Osteoblast (primary cell): ENCODE measurements at regions not wholly inside any gene's neighbourhood (a gene's known extent, or its start where the extent isn't known, plus 50 kb on each side); places are given as distances from the start of the nearest gene placed in this dataset.

Experiments used
- DNase-seq: peaks from one replicate; pipeline ENCODE4 v3.0.0; 2011; ENCODE audit warnings: low spot score, mixed read lengths; ENCODE audit not compliant: insufficient read length; ENCODE audit errors: missing footprints
- H2AFZ ChIP-seq: 2 replicates; pipeline ENCODE4 v1.6.0; 2011; ENCODE audit warnings: mild to moderate bottlenecking, low read length
- H3K27ac ChIP-seq: 2 replicates; pipeline ENCODE4 v1.5.1; 2011; ENCODE audit warnings: mild to moderate bottlenecking, low read depth, low read length, moderate library complexity
- H3K27me3 ChIP-seq: 2 replicates; pipeline ENCODE4 v1.6.0; 2012; ENCODE audit warnings: mild to moderate bottlenecking, control low read depth, inconsistent platforms, low read length, moderate library complexity; ENCODE audit not compliant: insufficient read depth
- H3K36me3 ChIP-seq: 2 replicates; pipeline ENCODE4 v1.5.1; 2011; ENCODE audit warnings: mild to moderate bottlenecking, low read length, control low read depth, moderate library complexity; ENCODE audit not compliant: insufficient read depth
- H3K4me1 ChIP-seq: 2 replicates; pipeline ENCODE4 v1.5.1; 2011; ENCODE audit warnings: mild to moderate bottlenecking, low read length, control low read depth, moderate library complexity; ENCODE audit not compliant: insufficient read depth
- H3K4me2 ChIP-seq: 2 replicates; pipeline ENCODE4 v1.6.0; 2011; ENCODE audit warnings: mild to moderate bottlenecking, low read length; ENCODE audit not compliant: insufficient read depth
- H3K4me3 ChIP-seq: fragments of 200-600 bp; sonication (generic); 3 replicates; pipeline ENCODE4 v1.5.1; 2012; ENCODE audit warnings: mild to moderate bottlenecking, low read length, inconsistent platforms; ENCODE audit not compliant: insufficient read depth
- H3K79me2 ChIP-seq: 2 replicates; pipeline ENCODE4 v1.6.0; 2012; ENCODE audit warnings: mild to moderate bottlenecking, low read length, control low read depth, inconsistent platforms; ENCODE audit not compliant: insufficient read depth
- H3K9me3 ChIP-seq: 2 replicates; pipeline ENCODE4 v1.5.1; 2011; ENCODE audit warnings: low read depth, low read length, control low read depth
- H4K20me1 ChIP-seq: 2 replicates; pipeline ENCODE4 v1.6.0; 2012; ENCODE audit warnings: mild to moderate bottlenecking, low read length, control low read depth; ENCODE audit not compliant: insufficient read depth
- CTCF ChIP-seq: IDR thresholded peaks from 2 replicates; pipeline ENCODE4 v1.5.1; 2011; ENCODE audit warnings: mild to moderate bottlenecking, low read depth, low read length, moderate library complexity; ENCODE audit errors: extremely low read depth

- Histone ChIP-seq H4K20me1 (no peaks in the 10 kb centered on the region), H3K27ac (no peak overlapping the region), H3K9me3 (peaks cover 5% of the 10 kb centered on the region), H3K79me2 (no peaks in the 10 kb centered on the region), H3K4me3 (no peak overlapping the region), H3K4me2 (no peak overlapping the region), H3K36me3 (no peaks in the 10 kb centered on the region), H2AFZ (no peak overlapping the region), H3K27me3 (no peaks in the 10 kb centered on the region), H3K4me1 (no peaks in the 10 kb centered on the region)
- DNase-seq, result no peak
- TF ChIP-seq CTCF, result no peak
Measured at GRCh38 chr6:148671085-148671484, 75.7 kb upstream of the UST start.

DNA sequence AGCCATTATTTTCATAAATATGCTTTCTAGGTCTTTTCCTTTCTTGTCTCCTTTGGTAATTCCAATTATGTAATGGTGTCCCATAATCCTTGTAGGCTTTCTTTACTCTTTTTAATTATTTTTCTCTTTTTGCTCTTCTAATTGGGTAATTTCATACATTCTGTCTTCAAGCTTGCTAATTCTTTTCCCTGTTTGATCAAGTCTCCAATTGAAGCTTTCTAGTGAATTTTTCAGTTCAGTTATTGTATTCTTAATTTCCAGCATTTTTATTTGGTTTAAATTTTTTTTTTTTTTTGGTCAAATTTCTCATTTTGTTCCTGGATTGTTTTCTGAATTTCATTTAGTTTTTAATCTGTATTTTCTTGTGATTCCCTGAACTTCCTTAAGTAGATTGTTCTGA is 74.9 kb upstream of the UST start:
- H3K36me3 ChIP-seq, result no peaks in the 10 kb centered on the region
- H3K9me3 ChIP-seq, result peaks cover 5% of the 10 kb centered on the region
- DNase-seq, result no peak
- no peaks in the 10 kb centered on the region for H3K79me2 ChIP-seq
- H3K4me1 ChIP-seq, result no peaks in the 10 kb centered on the region
- no peak overlapping the region for H3K4me2 ChIP-seq
- H3K4me3 ChIP-seq, result no peak overlapping the region
- H3K27me3 ChIP-seq, result no peaks in the 10 kb centered on the region
- no peak overlapping the region for H3K27ac ChIP-seq
- no peaks in the 10 kb centered on the region for H4K20me1 ChIP-seq
- no peak overlapping the region for H2AFZ ChIP-seq
- no peak for TF ChIP-seq CTCF

- Histone ChIP-seq H2AFZ (no peak overlapping the region), H3K36me3 (no peaks in the 10 kb centered on the region), H3K4me2 (no peak overlapping the region), H3K4me3 (no peak overlapping the region), H3K27me3 (no peaks in the 10 kb centered on the region), H3K79me2 (no peaks in the 10 kb centered on the region), H3K27ac (no peak overlapping the region), H4K20me1 (no peaks in the 10 kb centered on the region), H3K9me3 (peaks cover 5% of the 10 kb centered on the region), H3K4me1 (no peaks in the 10 kb centered on the region)
- no peak for DNase-seq
- TF ChIP-seq CTCF, result no peak
Measured at GRCh38 chr6:148674306-148674705, 72.5 kb upstream of the UST start.

DNA sequence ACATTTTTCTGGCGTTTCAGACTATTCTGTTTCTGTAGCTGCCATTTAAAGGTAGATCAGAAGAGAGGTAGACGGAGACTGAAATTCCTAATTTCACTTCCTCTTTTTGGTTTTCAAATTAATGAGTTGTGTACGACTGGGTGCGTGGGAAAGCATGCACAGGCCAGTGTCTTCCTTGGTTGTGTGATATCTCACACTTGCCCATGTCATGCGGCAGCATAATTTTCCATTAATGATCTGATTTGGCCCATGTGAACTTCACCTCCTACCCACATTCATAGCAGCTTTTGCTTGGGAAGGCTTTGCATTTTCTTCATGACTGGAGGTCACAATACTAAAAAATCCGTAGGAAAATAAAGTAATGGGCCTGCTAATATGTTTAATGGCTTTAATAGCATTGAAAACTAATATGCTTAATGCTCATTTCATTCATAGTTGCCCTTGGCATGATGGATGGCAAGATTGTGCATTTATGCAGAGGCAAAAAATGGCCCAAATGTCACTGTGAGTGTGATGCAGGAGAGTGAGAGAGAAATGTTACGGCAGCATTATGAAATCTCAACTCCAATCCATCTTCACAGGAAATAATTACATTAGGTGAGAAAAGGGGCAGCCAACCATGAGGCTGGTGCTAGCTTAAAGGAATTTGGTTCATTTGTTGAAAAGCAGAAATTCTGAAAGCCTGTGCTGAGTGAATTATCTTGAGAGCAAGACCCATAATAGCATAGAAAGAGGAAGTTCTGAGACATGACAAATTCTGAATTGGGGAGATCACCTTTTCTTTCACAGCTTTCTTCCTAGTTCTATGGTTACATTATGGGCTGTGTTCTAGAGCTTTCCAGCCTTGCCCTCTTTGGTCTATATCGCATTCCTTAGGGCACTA is 69.0 kb upstream of the UST start:
- Histone ChIP-seq H2AFZ (no peak overlapping the region), H3K9me3 (no peaks in the 10 kb centered on the region), H3K36me3 (no peaks in the 10 kb centered on the region), H3K27me3 (no peaks in the 10 kb centered on the region), H3K27ac (no peak overlapping the region), H3K4me3 (no peak overlapping the region), H3K4me1 (no peaks in the 10 kb centered on the region), H3K79me2 (no peaks in the 10 kb centered on the region), H3K4me2 (no peak overlapping the region), H4K20me1 (no peaks in the 10 kb centered on the region)
- DNase-seq, result no peak
- no peak for TF ChIP-seq CTCF
